HG03378 (cell line): ENCODE measurements at regions not wholly inside any gene's neighbourhood (a gene's known extent, or its start where the extent isn't known, plus 50 kb on each side); places are given as distances from the start of the nearest gene placed in this dataset.
"Not testable (repeated sequence)": the region's sequence is repeated elsewhere in the genome, so short reads cannot be mapped to it uniquely, and the experiment has no call there.

ENCODE experiments used
- ATAC-seq: cut with Tn5 transposase; IDR thresholded peaks from one replicate; pipeline ENCODE4 v1.9.1; 2021; ENCODE audit warnings: mild to moderate bottlenecking, moderate library complexity; ENCODE audit not compliant: unreplicated experiment

DNA sequence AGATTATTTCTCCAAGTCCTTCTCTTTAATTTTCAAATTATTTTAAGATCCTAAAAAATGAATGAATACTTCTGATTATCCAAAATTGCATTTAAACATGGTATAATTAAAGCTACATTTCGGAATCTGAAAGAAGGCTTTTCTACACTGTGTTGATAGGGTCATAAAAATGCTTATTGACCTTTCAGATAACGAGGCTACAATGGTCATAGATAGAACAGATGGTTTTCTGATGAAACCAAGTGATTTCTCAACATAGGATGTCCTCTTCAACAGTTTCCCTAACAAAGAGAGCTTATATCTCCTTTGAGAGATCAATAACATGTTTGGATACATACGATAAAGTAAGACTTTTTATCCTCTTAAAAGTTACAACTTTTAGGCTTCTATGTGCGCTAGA lies 201.1 kb downstream of the PTH2R start:
- no peak for ATAC-seq

DNA sequence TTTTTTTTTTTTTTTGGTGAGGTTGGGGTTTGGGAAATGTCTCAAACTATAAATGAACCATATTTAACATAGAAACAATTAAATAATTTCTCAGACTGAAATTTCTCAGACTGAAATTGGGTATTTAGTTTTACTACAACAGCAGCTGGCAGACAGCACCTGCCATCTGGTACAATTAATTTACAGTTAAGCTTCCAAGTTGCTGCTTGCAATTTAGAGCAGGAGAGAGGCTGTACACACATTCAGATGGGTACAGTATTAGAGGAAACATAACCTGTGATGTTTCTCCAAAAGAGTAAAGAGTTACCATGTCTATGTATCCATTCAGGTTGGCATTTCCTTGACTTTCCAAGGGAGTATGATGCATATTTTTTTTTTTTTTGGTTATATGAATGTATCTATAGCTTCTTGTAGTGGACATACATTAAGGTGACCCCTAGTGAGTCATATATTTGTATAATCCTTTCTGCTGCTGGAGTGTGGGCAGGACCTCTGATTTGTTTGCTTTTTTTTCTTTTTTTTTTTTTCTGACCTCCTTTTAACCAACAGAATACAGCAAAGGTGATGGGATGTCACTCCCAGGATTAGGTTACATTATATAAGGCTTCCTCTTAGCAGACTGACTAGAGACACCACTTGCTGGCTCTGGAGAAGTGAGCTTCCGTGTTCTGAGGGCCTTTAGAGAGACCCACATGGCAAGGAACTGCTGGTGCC lies 201.7 kb downstream of the PTH2R start:
- ATAC-seq = no peak

DNA sequence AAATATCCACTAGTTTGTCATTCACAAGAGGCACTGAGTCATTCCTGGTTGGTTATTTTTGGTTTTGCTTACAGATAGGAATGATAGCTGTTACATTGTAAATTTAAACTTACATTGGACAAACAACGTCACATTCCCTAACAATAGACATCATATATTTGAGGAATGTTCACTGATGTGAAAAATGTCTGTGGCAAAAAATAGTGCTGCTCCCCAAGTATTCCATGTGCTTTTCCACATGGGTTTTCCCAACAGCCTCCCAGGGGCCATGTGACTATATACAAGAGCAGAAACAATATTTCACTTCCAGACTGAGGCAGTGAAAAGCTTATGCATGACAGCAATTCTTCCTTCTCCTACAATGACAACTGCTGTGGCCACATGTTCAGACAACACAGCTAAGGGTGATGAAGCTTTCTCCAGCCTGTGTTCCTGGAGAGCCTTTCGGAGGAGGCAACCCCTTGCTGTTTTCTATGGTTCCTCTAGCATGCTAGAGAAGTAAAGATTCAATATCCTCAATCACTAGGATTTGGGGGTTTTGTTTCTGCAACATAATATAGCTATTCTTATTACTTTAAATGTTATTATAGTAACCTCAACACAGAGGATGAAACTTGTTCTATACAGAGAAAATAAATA lies 202.7 kb downstream of the PTH2R start:
- ATAC-seq = no peak

DNA sequence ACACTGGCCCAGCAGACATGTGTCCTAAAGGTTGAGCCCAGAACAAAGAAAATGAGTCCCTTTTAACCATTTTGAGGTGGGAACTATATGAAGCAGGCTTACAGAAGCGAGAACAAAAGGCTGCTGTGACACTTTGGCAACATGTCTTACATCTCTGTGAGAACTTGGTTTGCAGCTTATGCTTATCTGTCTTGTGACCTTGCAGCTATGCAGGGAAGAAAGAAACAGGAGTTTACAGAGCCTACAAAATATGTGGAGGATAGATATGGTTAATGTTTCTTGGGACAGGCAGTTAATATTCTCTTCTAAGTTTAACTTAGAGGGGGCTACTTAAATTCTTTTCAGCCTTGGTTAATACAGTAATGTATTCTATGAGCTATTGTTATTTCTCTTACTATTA lies 209.1 kb downstream of the PTH2R start:
- ATAC-seq = not testable (repeated sequence)

DNA sequence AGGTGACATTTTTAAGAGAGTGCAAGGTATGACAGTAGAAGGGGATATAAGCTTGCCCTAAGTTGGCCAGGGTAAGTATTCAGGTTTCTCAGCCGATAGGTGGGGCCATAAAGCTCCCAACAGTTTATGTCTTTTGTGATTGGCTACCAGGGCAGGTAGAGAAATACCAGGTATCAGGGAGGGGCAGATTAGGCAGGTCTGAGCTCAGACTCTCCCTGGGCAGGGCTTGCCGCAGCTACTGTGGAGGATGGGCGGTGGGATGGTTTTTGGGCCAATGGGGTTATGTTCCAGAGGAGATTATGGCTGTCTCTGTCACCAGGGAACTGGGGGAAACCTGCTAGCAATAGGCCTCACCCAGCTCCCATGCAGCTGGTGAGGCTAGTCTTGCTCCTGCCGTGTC lies 211.6 kb downstream of the PTH2R start:
- no peak for ATAC-seq

DNA sequence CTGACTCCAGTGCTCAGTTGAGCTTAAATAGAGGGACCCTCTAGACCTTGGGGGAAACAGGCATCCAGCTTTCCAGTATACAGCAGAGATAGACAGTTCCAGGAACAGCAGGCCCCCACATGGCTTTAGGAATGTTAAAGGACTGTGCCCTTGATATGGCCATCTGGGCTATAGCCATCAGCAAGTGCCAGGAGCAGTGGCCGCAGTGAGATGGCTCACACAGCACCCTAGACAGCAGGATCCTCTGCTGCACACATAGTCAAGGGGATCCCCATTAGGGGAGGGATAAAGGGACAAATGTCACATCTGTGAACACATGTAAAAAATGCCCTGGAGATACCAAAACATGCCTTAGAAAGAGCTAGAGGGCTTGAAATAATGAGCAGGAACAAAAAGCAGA lies 213.4 kb downstream of the PTH2R start:
- no peak for ATAC-seq

DNA sequence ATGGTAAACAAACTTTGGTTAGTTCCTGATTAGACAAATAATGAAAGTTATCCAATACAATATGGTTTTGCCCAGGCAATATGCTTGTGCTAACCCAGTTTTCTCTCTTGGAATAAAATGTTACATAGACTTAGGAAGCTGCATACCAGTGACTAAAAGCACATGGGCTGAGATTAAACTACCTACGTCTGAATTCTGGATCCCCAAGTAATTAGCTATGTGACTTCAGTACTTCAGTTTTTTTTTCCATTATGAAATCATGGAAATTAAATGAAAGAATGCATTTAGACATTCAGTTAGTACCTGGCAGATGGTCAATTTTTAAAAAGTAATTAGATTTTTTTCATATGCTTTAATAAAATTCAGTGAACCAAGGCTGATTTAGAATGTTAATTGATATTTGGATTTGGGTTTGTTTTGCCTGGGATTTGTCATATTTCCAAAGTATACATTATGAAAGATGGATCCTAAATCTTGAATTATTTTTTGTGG lies 213.9 kb downstream of the PTH2R start:
- ATAC-seq = no peak

DNA sequence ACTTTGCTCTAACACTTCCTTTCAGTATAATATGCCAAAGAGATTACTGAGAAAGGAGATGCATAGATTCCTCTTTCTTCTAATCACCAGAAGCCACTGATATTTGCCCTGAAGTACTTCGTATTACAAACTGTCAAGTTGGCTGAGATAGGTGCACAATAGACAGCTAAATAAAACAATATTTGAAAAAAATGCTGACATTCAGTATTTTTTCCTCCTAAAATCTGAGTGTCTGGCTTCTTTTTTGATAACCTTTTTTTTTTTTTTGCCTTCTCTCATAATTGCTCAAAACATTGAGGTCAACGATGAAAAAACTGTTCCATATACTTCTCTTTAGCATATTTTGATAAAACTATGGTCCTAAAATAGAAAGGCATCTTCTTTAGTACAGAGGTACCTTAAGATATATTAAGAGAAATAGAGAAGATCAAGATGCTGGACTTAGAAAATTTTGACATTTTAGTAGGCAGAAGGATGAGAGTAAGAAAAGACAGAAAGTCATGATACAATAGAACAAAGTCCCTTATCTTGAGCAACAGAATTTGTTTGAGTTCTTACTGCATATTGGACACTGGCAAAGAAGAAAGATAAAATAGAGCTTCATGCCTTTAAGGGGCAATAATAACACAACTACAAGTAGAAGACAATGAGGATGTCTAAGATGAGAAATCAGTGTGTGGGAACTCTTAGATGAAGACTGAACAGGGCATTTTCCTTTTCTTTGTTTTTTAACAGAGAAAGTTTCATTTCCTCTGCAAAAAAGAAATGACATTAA lies 220.7 kb downstream of the PTH2R start:
- ATAC-seq = no peak

DNA sequence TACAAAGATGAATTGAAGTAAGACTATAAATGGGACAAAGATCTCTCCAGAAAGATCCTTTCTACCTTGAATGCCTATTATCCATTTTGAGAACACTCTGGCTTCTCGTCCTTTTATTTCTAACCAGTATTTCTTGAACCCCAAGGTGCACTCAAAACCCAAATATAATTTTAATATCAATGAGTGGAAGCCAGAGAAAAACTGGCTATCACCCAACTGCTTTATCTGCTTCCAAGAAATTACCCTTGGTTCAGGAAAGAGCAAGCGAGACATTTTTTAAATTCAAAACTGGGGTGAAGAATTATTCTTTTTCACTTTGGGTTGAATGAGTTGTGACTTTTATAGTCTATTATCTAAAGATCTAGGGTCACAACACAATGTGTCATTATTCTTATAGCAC lies 221.3 kb downstream of the PTH2R start:
- ATAC-seq = no peak

DNA sequence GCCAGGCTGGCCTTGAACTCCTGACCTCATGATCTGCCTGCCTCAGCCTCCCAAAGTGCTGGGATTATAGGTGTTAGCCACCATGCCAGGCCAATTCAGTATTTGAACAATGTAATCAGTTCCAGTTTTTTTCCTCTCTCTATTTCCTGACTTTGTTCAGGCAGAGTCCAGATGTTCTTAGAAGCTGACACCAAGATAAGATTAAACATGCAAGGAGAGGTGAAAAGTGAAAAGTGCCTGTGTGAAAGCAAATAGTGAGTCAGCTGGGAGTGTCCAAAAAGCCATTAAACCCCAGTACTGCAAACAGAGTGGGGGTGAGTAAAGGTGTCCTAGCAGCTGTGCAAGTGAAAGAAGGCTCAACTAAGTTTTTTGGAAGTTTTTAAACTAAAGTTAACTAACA lies 231.5 kb downstream of the PTH2R start:
- ATAC-seq = peak; percentile 64

DNA sequence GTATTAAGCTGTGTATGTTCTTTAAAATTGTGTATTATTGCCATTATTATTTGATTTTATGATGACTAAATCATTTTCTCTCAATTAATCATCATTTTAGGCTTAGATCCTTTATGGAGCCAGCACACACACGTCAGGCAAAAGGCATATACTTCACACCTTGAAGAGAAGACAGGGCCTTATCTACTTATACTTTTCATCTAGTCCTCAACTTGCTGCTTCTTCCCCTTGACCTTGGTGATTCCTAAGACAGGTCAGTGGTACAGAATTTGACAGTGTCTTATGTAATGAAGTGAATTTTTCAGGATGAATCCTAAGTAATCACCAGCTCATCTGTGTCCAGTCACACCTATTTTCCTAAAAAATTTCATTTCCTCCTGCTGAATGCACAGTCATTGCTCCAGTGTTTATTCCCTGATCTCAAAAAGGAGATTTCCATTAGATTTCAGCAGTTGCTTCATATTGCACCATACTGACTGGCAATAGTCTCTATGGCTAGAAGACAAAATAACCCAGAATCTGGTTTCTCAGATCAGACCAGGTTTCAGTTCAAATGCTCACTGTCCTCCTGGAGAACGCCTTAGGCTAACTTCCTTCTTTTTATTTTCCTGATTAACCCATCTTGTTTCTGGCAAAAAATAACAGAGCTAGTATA lies 235.7 kb downstream of the PTH2R start:
- ATAC-seq = no peak

DNA sequence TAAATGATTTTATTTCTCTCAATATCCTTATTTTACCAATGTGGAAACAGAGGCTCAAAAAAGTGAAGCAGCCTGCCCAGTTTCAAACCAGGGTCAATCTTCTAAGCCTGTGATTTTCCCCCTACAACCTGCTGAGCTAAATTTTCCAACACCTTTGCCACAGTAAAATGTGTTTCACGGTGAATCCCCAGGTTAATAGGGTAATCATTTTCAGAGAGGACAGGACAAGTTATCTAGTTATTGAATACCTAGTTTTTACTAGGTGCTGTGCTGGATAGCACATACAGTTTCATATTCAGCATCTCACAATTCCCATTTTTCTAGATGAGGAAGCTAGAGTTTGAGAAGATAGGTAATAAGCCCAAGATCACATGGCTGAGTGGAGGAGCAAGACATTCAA lies 236.6 kb downstream of the PTH2R start:
- ATAC-seq = peak; percentile 57

DNA sequence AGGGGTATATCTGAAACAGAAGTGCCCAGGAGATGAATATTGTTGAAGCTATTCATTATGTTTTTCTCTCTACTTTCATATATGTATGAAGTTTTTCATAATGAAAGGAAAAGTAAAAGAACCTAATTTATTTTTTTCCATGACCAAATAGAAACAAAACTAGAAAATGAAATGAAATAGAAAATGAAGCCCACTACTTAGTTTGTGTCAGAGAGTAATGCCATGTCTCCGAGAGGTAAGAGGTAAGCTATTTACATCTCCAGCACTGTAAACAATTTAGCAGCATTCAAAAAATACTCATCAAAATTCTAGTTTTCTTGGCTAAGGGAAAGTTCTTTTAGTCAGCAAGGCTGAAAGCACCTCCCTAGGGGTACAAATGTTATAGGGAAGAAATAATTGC lies 238.6 kb downstream of the PTH2R start:
- no peak for ATAC-seq

DNA sequence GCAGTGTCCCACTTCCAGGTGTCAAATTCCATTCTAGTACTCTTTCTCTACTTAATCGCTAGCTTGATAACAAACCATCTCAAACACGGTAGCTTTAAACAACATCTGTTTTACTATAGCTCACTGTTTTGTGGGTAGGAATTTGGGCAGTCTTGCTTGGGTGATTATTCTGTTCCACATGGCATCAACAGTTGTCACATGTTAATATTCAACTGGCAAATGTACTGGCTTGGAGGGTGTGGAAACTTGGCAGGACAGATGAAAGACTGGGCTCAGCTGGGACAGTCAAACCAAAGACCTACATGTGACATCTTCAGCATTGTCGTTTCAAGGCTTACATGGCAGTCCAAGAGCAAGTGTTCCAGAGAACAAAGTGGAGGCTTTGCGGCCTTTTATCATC lies 241.8 kb downstream of the PTH2R start:
- peak; percentile 42 for ATAC-seq

DNA sequence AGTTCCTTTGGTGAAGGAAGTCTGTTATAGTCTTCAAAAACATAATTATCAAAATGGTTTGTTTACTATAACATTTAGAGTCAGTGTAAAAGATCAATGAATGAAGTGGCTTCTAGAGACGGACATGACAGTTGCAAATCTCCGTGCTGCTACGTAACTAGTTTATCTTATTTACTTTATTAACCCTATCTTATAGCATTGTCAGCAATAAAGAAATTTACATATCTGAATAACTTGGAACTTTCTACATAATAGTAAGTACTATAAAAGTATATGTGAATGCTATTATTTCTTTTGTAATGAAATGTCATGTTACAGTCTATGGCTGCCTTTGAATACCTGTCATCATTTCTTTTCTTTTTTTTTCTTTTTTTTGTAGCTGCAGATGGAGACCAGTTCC lies 246.8 kb downstream of the PTH2R start:
- no peak for ATAC-seq

DNA sequence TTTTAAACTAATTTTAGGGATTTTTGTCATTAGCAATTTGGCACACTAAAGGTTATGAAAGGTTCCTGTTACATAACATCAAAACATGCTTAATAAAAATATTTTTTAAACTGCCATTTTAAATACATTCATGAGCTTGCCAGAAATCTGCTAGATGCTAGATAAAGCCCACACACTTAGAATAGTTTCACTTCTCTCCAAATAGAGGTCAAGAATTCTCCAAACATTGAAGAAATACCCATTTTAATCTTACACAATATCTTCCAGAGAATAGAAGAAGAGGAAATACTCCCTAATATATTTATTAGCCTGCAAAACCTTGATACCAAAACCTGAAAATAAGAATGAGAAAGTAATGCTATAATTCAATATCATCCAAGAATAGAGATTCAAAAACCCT lies 247.5 kb downstream of the PTH2R start:
- ATAC-seq = no peak

DNA sequence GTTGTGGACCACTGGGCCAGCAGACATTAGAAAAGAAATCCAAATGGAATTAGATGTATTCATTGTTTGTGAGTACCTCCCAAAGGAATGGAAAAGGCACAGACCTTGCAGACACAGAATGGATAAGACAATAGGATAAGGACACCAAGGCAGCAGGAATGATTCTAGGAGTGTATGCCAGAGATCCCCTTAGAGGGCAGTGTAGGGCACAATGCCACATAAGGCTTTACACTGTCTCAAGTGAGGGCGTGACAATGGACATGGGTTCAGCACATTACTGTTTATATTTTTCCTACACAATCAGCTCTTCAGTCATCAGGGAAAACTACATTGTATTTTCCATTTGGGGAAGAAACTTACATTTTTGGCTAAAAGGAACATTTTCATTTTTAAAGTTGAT lies 250.9 kb downstream of the PTH2R start:
- no peak for ATAC-seq

DNA sequence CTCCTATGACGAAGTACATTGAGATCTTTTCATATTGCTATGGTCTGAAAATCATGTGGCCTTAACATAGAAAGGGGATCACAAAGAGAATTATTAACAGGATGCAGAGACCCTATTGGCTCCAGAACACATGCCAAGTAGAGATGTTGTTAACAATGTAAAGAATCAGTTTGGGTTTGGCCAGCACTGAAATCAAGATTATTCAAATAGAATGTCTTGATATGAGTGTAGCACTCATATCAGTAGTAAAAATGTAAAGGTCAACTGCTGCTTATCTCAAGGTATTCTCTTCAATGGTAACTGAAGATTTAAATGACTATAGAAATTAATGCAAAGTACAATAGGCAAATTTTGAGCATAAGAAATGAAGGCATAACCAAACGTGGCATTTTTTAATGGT lies 262.8 kb downstream of the PTH2R start:
- ATAC-seq = peak; percentile 48

DNA sequence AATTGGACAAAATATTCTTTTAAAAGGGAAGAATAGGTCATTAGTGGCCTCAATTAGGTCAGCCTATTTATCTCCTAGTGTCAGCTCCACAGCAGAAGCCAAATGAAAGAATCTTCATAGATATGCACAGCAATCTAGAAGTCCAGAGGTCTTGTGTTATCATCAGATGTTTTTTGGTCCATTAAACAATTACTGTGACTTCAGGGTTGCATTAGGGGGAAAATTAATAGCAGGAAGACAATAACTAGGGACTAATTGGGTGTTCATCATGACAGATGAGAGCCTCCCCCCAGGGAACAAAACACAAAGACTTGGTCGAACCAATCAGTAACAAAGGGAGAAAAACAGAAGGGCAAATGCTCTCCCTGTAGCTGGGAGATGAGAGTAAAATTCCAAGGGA lies 264.7 kb downstream of the PTH2R start:
- ATAC-seq = no peak

DNA sequence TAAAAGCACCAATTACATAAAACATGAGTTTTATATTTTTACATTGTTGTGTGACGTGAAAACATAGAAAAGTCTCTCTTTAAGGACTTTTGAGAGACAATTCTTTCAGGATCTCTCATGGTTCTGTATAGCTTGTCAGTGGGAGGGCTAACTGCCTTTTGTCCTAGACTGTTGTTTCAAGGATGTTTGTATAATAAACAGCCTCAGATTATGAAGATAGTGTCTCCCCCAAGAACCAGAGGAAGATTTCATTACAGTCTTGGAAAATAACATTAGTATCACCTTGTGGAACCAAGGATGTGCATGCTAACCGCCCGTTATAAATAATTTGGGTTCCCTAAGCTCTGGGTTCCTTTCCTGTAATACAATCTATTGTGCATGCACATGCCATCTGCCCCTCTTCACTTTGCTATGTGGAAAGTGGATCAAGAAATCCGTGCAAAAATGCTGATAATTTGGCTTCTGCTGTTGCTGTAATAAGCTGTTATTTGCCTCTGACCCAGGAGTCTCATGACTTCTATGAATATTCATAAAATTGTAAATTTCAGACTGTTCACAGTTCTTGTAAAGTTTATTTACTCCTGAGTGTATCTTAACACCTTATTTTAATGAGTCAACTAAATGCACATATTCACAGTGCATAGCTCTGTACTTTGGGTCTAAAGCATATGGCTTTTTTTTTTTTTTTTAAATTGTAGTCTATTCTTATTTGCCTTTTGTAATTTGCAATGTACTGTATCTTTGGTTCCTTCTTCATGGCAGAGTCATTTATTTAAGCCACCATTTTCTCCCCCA lies 265.5 kb downstream of the PTH2R start:
- ATAC-seq = no peak

DNA sequence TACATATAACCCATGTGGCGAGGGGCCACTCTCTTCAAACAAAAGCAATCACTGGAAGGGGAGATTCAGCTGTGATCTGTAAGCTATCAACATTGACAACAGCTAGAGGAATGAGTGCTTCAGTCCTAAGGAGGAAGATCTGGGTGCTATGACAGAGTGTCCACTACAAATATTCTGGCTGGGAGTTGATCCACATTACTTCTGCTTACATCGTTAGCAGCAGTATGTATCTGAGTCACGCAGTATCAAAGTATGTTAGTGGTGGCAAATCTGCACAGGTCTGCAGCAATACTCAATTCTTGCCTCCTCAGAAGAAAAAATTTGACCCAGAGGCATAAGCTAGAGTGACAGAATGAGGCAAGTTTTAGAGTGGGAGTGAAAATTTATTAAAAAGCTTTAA lies 267.0 kb downstream of the PTH2R start:
- ATAC-seq = no peak
